Smooth muscle cell (in vitro differentiated cells): ENCODE measurements at regions not wholly inside any gene's neighbourhood (a gene's known extent, or its start where the extent isn't known, plus 50 kb on each side); places are given as distances from the start of the nearest gene placed in this dataset.
A peak's percentile ranks its signal among the peaks of the same experiment; 100 is the strongest.

Experiments used
- DNase-seq: peaks from one replicate; lab custom pipeline; 2025; ENCODE audit not compliant: unreplicated experiment; lab: John Stamatoyannopoulos, UW
- H2AFZ ChIP-seq: fragments of 200-600 bp; sonication (generic); 2 replicates; pipeline ENCODE4 v1.6.0; 2016; ENCODE audit warnings: antibody characterized with exemption, low read depth, mild to moderate bottlenecking
- H3F3A ChIP-seq: fragments of 200-600 bp; sonication (generic); 2 replicates; pipeline ENCODE4 v1.6.0; 2017; ENCODE audit warnings: antibody characterized with exemption, low read depth
- H3K27ac ChIP-seq: fragments of 200-600 bp; sonication (generic); 2 replicates; pipeline ENCODE4 v1.5.1; 2016; ENCODE audit warnings: low read depth, mild to moderate bottlenecking
- H3K27me3 ChIP-seq: fragments of 200-600 bp; sonication (generic); 2 replicates; pipeline ENCODE4 v1.6.1; 2016; ENCODE audit warnings: low read depth, mild to moderate bottlenecking
- H3K36me3 ChIP-seq: fragments of 200-600 bp; sonication (generic); 2 replicates; pipeline ENCODE4 v1.5.1; 2016; ENCODE audit warnings: low read depth
- H3K4me1 ChIP-seq: fragments of 200-600 bp; sonication (generic); 2 replicates; pipeline ENCODE4 v1.5.1; 2016; ENCODE audit warnings: low read depth
- H3K4me2 ChIP-seq: fragments of 200-600 bp; sonication (generic); 2 replicates; pipeline ENCODE4 v1.6.0; 2016; ENCODE audit warnings: mild to moderate bottlenecking
- H3K4me3 ChIP-seq: fragments of 200-600 bp; sonication (generic); 2 replicates; pipeline ENCODE4 v1.5.1; 2016; ENCODE audit warnings: mild to moderate bottlenecking
- H3K79me2 ChIP-seq: fragments of 200-600 bp; sonication (generic); 2 replicates; pipeline ENCODE4 v1.6.0; 2016; ENCODE audit warnings: low read depth, mild to moderate bottlenecking
- H3K9ac ChIP-seq: fragments of 200-600 bp; sonication (generic); 2 replicates; pipeline ENCODE4 v1.6.0; 2016; ENCODE audit warnings: low read depth
- H3K9me3 ChIP-seq: fragments of 200-600 bp; sonication (generic); replicated peaks from 2 replicates; pipeline ENCODE4 v1.5.1; 2016; ENCODE audit warnings: low read depth
- H4K20me1 ChIP-seq: fragments of 200-600 bp; sonication (generic); 2 replicates; pipeline ENCODE4 v1.6.0; 2016; ENCODE audit warnings: low read depth
- CTCF ChIP-seq: fragments of 200-600 bp; sonication (generic); IDR thresholded peaks from 2 replicates; pipeline ENCODE4 v1.5.1; 2017; ENCODE audit warnings: borderline replicate concordance, mild to moderate bottlenecking, antibody characterized with exemption; ENCODE audit not compliant: insufficient read depth, poor library complexity, severe bottlenecking
- WGBS: methylation state at CpG from one replicate; pipeline ENCODE4 v1.1.7; 2016; ENCODE audit warnings: low lambda C conversion rate; 5-methylcytosine and 5-hydroxymethylcytosine counted together

- no peak for TF ChIP-seq CTCF
- no peak overlapping the region for H2AFZ ChIP-seq
- no peaks in the 10 kb centered on the region for H3K36me3 ChIP-seq
- DNase-seq, result no peak
- H3K9me3 ChIP-seq, result no peaks in the 10 kb centered on the region
- peaks cover 6% of the 10 kb centered on the region for H3K4me1 ChIP-seq
- H4K20me1 ChIP-seq, result no peaks in the 10 kb centered on the region
- no peak overlapping the region for H3K9ac ChIP-seq
- H3K27ac ChIP-seq, result no peak overlapping the region
- H3K4me3 ChIP-seq, result no peak overlapping the region
- H3K4me2 ChIP-seq, result peak overlapping the region; percentile 28
- peaks cover 12% of the 10 kb centered on the region for H3F3A ChIP-seq
- H3K27me3 ChIP-seq, result no peaks in the 10 kb centered on the region
- 41% methylated on average over 5 of the region's 5 CpGs for WGBS
- no peaks in the 10 kb centered on the region for H3K79me2 ChIP-seq
These were observed 363.1 kb downstream of the EFNB2 start for GRCh38 chr13:106172176-106172905.

DNA sequence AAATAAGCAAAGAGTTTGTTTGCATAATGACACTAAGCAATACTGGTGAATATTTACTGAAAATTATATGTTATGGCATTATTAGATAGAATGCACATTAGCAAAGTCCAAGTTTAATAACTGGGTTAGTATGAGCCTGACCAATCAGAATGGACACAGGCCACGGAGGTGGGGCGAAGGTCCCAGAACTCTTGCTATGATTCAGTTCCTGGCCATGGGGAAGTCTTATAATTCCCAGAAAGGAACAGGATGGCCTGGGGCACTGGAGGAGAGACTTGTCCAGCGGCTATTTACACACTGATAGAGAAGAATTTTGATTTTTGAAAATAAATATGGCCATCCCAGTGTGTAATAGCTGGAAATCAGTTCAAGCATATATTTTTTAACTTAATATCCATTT is 372.0 kb downstream of the EFNB2 start:
- H3K27me3 ChIP-seq, result no peaks in the 10 kb centered on the region
- WGBS, result 94% methylated on average over 3 of the region's 3 CpGs
- no peaks in the 10 kb centered on the region for H3K9me3 ChIP-seq
- no peak overlapping the region for H3K9ac ChIP-seq
- no peaks in the 10 kb centered on the region for H3K4me1 ChIP-seq
- H3K79me2 ChIP-seq, result no peaks in the 10 kb centered on the region
- H3K4me3 ChIP-seq, result no peak overlapping the region
- no peak overlapping the region for H3K27ac ChIP-seq
- no peaks in the 10 kb centered on the region for H3K36me3 ChIP-seq
- no peak overlapping the region for H2AFZ ChIP-seq
- H3F3A ChIP-seq, result no peaks in the 10 kb centered on the region
- no peak overlapping the region for H3K4me2 ChIP-seq
- no peak for TF ChIP-seq CTCF
- H4K20me1 ChIP-seq, result no peaks in the 10 kb centered on the region
- DNase-seq, result no peak

- H4K20me1 ChIP-seq, result no peaks in the 10 kb centered on the region
- no peak for TF ChIP-seq CTCF
- no peaks in the 10 kb centered on the region for H3K79me2 ChIP-seq
- H3K4me3 ChIP-seq, result no peak overlapping the region
- no peak overlapping the region for H3K27ac ChIP-seq
- DNase-seq, result no peak
- H2AFZ ChIP-seq, result no peak overlapping the region
- H3K36me3 ChIP-seq, result no peaks in the 10 kb centered on the region
- WGBS, result 97% methylated on average over 3 of the region's 3 CpGs
- no peak overlapping the region for H3K4me2 ChIP-seq
- H3K9ac ChIP-seq, result no peak overlapping the region
- no peaks in the 10 kb centered on the region for H3F3A ChIP-seq
- H3K27me3 ChIP-seq, result no peaks in the 10 kb centered on the region
- no peaks in the 10 kb centered on the region for H3K9me3 ChIP-seq
- peaks cover 1% of the 10 kb centered on the region for H3K4me1 ChIP-seq
These were observed 374.3 kb downstream of the EFNB2 start for GRCh38 chr13:106161146-106161545.
